Forelimb muscle (tissue), 1 donor: ENCODE measurements at regions not wholly inside any gene's neighbourhood (a gene's known extent, or its start where the extent isn't known, plus 50 kb on each side); places are given as distances from the start of the nearest gene placed in this dataset.

ENCODE experiments used
- DNase-seq: peaks from one replicate; pipeline ENCODE4 v3.0.0-alpha.2; 2013; ENCODE audit warnings: low read depth

- DNase-seq, result no peak
Observed at GRCh38 chr4:125940426-125940825, 625.7 kb downstream of the FAT4 start.

- DNase-seq, result no peak
Observed at GRCh38 chr4:125944966-125945365, 630.2 kb downstream of the FAT4 start.

- DNase-seq, result peak; percentile 57
Observed at GRCh38 chr4:125948021-125948420, 633.3 kb downstream of the FAT4 start.

- DNase-seq, result peak; percentile 78
Observed at GRCh38 chr4:125951261-125951887, 636.6 kb downstream of the FAT4 start.

GRCh38 chr4:125952631-125953030 lies 637.9 kb downstream of the FAT4 start:
- no peak for DNase-seq

- DNase-seq, result no peak
Observed at GRCh38 chr4:125956276-125956675, 641.5 kb downstream of the FAT4 start.

GRCh38 chr4:125958519-125958918 lies 643.8 kb downstream of the FAT4 start:
- no peak for DNase-seq

GRCh38 chr4:125961626-125962025 lies 646.9 kb downstream of the FAT4 start:
- no peak for DNase-seq

GRCh38 chr4:125975861-125976397 lies 661.2 kb downstream of the FAT4 start:
- no peak for DNase-seq

- DNase-seq, result no peak
Observed at GRCh38 chr4:125979950-125980349, 665.2 kb downstream of the FAT4 start.

- DNase-seq, result no peak
Observed at GRCh38 chr4:125983168-125983567, 668.4 kb downstream of the FAT4 start.

GRCh38 chr4:125985856-125986255 lies 671.1 kb downstream of the FAT4 start:
- DNase-seq, result no peak

GRCh38 chr4:125986307-125986706 lies 671.6 kb downstream of the FAT4 start:
- no peak for DNase-seq

GRCh38 chr4:125988464-125988863 lies 673.7 kb downstream of the FAT4 start:
- DNase-seq, result no peak

GRCh38 chr4:125991398-125991797 lies 676.6 kb downstream of the FAT4 start:
- no peak for DNase-seq

- no peak for DNase-seq
Observed at GRCh38 chr4:125992891-125993290, 678.1 kb downstream of the FAT4 start.

- DNase-seq, result no peak
Observed at GRCh38 chr4:125994024-125994423, 679.3 kb downstream of the FAT4 start.

GRCh38 chr4:125994430-125994829 lies 679.7 kb downstream of the FAT4 start:
- DNase-seq, result no peak

- DNase-seq, result no peak
Observed at GRCh38 chr4:126004941-126005340, 690.2 kb downstream of the FAT4 start.

- no peak for DNase-seq
Observed at GRCh38 chr4:126007142-126007541, 692.4 kb downstream of the FAT4 start.

- DNase-seq, result no peak
Observed at GRCh38 chr4:126012691-126013290, 698.0 kb downstream of the FAT4 start.

- no peak for DNase-seq
Observed at GRCh38 chr4:126018274-126018673, 703.5 kb downstream of the FAT4 start.

GRCh38 chr4:126023896-126024295 lies 709.1 kb downstream of the FAT4 start:
- no peak for DNase-seq

GRCh38 chr4:126027601-126028000 lies 712.8 kb downstream of the FAT4 start:
- no peak for DNase-seq
